NCI-H446 treated with DMSO at 0.1 percent for 48 hours (cell line): ENCODE measurements at regions not wholly inside any gene's neighbourhood (a gene's known extent, or its start where the extent isn't known, plus 50 kb on each side); places are given as distances from the start of the nearest gene placed in this dataset.
A peak's percentile ranks its signal among the peaks of the same experiment; 100 is the strongest.
"Not testable (repeated sequence)": the region's sequence is repeated elsewhere in the genome, so short reads cannot be mapped to it uniquely, and the experiment has no call there.

Experiments
- DNase-seq: peaks from one replicate; lab custom pipeline; 2025; lab: John Stamatoyannopoulos, UW

- no peak for DNase-seq
These were observed 238.6 kb upstream of the SLC8A1 start for GRCh38 chr2:40690525-40690924.

- DNase-seq: no peak
These were observed 248.5 kb upstream of the SLC8A1 start for GRCh38 chr2:40700231-40700954.

DNA sequence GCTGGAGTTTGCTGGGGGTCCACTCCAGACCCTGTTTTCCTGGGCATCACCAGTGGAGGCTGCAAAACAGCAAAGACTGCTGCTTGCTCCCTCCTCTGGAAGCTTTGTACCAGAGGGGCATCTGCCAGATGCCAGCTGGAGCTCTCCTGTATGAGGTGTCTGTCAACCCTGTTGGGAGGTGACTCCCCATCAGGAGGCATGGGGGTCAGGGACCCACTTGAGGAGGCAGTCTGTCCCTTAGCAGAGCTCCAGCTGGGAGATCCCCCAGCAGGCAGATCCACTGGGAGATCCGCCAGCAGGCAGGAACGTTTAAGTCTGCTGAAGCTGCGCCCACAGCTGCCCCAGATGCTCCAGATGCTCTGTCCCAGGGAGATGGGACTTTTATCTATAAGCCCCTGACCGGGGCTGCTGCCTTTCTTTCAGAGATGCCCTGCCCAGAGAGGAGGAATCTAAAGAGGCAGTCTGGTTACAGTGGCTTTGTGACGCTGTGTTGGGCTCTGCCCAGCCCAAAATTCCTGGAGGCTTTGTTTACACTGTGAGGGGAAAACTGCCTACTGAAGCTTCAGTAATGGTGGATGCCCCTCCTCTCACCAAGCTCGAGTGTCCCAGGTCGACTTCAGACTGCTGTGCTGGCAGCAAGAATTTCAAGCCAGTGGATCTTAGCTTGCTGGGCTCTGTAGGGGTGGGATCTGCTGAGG, 260.5 kb upstream of the SLC8A1 start:
- not testable (repeated sequence) for DNase-seq

GRCh38 chr2:40716879-40717278, 265.0 kb upstream of the SLC8A1 start:
- no peak for DNase-seq

DNA sequence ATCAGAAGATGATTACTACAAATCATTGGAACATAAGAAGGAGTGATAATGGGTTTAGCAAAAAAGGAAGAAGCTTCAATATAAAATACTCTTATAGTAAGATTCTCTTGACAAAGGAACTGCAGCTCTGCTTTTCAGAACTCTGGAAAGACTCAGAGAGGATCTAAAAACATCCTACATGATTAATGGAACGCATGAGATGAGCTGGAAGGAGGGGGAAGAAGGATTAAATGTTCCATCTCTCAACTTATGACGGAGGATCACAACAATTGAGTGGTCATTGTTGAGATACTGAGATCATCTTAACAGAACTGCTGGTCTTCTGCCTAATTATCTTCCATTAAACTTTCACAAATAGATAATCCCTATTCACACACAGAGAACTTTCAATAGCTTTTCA, 267.5 kb upstream of the SLC8A1 start:
- no peak for DNase-seq

DNA sequence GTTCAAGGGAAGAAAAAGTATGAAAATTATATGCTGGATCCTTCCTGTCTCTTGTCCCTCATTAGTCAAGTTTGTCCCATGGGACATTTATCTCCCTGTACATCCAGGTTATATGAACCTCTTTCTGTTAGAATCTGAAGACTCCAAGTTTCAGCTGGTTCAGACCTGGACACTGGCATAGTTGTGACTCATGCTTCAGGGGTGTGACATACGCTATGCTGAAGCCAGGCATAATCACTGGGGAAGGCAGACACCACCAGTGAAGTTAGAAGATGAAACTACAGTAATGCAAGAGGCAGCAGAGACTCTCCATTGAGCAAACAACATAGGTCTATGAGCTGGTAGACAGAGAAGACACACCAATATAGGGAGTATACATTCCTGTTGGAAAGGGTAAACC, 269.7 kb upstream of the SLC8A1 start:
- no peak for DNase-seq

DNA sequence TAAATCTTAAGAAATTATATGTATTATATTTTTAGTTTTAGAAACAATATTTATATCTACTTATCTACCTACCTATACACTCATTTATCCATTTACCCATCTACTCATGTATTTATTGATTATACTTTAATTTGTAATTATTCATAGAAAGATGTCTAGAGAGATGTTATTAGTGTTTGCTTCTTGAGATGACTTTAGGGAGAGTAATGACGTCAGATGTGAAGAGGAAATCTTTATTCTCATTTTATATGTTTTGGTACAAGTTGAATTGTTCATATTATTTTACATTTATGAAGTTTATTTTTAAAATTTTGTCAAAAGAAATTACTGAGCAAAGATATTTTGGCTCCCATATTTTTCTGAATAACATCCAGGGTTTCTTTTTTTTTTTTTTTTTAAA, 271.3 kb upstream of the SLC8A1 start:
- no peak for DNase-seq

- DNase-seq: no peak
These were observed 273.1 kb upstream of the SLC8A1 start for GRCh38 chr2:40725040-40725439.

DNA sequence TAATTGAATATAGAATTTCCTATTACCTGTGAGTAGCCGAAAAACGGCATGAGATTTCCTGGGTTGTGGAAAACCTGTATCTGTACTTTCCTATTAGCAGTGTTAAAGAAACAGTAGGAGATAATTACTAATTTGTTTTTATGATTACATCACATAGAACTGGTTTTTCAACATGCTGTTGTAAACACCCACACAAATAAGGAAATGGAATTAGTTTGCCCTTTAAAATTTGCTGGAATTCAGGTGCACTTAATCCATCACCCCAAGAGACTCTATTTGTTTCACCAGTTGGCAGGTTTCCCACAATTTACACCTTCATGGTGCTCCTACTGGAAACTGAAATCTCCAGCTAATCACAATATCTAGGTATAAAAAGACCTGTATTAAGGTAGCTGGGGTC, 274.1 kb upstream of the SLC8A1 start:
- no peak for DNase-seq

GRCh38 chr2:40734797-40735196, 282.9 kb upstream of the SLC8A1 start:
- no peak for DNase-seq

DNA sequence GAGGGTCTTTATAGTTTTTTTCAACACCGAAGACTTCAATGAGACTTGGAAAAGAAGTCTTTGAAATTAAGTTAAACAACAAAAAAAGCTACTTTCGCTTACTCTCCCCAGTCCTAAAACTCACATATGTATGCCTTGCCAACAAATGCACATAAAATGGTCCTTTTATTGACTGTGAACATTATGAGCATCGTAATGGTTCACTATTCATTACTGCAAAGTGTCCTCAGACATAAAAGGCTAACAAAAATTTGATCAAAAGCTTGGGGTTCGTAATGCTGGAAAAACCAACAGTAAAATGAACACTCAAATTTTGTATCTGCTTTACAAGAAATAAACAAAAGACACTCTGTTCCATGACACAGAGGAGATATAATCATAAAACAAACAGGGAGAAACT, 285.3 kb upstream of the SLC8A1 start:
- no peak for DNase-seq

- no peak for DNase-seq
These were observed 288.5 kb upstream of the SLC8A1 start for GRCh38 chr2:40740419-40740818.

DNA sequence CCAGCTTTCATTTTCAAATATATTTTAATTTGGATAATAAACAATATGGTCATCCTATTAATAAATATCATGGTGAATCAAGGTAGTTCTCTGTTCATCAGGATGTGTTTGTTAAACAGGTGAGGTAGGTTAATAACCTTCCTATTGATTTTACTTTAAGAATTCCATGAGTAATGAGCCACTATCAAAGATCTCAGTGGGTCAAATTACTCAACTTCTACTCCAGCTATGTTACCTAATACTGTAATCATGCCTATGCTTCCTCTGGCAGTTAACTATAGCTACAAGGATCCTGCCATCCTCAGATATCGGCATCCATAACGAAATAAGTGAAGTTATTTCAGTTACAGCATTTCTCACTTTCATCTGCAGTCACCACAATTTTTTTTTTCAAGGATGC, 289.6 kb upstream of the SLC8A1 start:
- no peak for DNase-seq

DNA sequence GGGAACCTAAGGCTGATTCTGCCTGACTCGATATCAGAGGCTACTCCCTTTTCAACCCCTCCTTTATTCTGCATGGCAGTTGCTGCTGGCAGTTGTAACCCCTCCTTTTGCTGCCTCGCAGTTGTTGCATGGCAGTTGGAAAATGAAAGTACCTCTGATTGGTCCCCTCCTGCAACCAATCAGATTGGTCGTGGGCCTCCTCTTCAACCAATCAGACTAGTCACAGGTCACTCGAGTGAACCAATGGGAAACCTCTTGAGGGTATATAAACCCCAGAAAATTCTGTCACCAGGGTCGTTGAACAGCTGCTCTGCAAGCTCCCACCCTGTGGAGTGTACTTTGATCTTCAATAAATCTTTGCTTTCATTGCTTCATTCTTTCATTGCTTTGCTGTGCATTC, 294.3 kb upstream of the SLC8A1 start:
- DNase-seq: no peak

GRCh38 chr2:40751981-40752380, 300.1 kb upstream of the SLC8A1 start:
- no peak for DNase-seq

GRCh38 chr2:40752796-40753195, 300.9 kb upstream of the SLC8A1 start:
- DNase-seq: no peak

GRCh38 chr2:40754912-40755311, 303.0 kb upstream of the SLC8A1 start:
- DNase-seq: no peak

GRCh38 chr2:40758401-40759155, 306.7 kb upstream of the SLC8A1 start:
- no peak for DNase-seq

DNA sequence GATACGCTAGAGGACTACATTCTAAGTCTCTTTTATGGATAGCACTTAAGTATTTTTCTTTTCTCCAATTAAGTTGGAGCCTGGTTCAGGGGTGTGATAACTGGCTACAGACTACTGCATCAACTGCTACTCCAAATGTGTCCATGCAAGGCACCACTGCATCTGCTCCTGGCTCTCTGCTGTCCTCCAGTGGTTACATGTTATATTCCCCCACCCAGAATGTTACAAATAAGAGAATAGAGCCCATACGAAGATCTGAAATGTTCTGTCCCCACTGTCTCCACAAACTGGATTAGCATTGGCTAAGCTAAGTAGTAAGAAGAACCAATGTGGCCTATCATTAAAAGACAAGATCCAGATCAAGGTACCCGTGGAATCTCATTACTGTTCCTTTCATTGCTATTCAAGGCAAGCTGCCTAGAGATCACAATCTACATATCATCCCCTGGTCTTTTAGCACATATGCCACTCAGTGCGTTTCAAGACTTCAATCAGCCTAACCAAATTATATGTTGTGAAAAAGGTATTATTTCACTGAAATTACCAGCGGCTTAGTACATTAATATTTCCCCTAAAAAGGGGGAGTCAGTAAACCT, 308.3 kb upstream of the SLC8A1 start:
- DNase-seq: peak; percentile 25

DNA sequence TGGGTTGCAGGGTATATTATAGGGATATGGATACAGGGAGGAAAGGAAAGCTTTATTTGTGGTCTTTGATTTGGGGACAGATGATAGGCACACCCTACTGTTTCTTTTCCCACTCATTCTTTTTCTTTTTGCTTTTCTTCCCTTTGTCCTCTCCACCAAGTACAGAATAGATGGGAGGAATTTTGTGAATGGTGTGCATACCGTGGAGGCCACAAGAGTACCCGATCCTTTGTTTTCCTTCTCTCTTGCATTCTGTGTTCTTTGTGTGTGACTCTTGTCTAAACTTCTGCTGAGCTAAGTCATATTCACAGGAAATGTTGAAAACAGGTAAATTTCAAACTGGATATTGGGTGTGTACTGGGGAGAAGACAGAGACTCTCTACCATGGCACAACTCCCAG, 321.4 kb upstream of the SLC8A1 start:
- DNase-seq: no peak

DNA sequence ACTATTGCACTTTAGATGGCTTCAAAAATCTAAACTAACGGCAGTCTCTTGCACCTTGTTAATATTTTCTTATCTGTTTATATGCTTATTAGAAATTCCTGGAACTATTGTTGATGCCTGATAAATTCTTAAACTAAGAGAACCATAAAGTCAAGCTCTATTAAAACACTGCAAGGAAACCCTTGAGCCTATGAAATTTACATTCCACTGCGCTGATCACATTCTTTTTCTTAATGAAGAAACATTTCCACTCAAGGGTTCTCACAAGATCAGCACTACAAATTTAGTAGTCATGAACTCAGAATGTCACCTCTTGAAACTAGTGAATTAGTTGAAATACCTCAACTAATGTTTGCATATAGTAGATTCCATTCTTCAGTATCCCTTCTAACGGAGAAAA, 331.8 kb upstream of the SLC8A1 start:
- no peak for DNase-seq

- no peak for DNase-seq
These were observed 334.7 kb upstream of the SLC8A1 start for GRCh38 chr2:40786636-40787035.

DNA sequence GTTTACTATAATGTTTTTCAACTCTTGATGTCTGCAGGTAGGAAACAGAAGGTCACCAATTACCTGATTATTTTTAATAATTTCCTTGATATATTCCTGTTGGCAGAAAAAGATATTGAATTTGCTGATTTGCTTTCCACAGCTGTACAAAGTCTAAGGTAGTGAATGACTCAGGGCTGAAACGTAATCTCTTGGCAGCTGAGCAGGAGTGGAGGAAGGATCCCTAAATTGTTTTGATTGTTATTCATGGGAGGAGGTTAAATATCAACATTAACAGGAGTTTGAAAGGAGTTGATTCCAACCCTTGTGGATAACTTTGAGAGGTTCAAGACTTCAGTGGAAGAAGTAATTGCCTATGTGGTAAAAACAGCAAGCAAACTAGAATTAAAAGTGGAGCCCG, 345.2 kb upstream of the SLC8A1 start:
- DNase-seq: no peak
